ENCODE measurements at regions not wholly inside any gene's neighbourhood (a gene's known extent, or its start where the extent isn't known, plus 50 kb on each side); places are given as distances from the start of the nearest gene placed in this dataset.

GRCh38 chr19:30870876-30871275 is 478.4 kb downstream of the TSHZ3 start:
- no peaks in the 10 kb centered on the region for H3K79me2 ChIP-seq (ENCODE audit: control insufficient read depth, insufficient read depth, low read length)
- no peaks in the 10 kb centered on the region for H3K27me3 ChIP-seq (ENCODE audit: control insufficient read depth, insufficient read depth, low read length)
- no peak for DNase-seq (ENCODE audit: low read depth in 2 of 2)
- no peak overlapping the region for H3K9ac ChIP-seq (ENCODE audit: insufficient read depth, low read length)
- H3K4me3 ChIP-seq (replicated peaks in 1 of 4; ENCODE audit: control extremely low read depth in 1 of 4, insufficient read depth in 1 of 4, low read depth in 3 of 4, low read length in 4 of 4) = no peak overlapping the region
- H2AFZ ChIP-seq (ENCODE audit: low read length) = no peak overlapping the region
- H3K27ac ChIP-seq (ENCODE audit: insufficient read depth, low read length) = no peak overlapping the region
- no peaks in the 10 kb centered on the region for H3K9me3 ChIP-seq (ENCODE audit: control insufficient read depth, insufficient read depth, low read depth, low read length)
- H4K20me1 ChIP-seq (ENCODE audit: control insufficient read depth, extremely low read depth, insufficient read depth, low read length) = no peaks in the 10 kb centered on the region
- H3K36me3 ChIP-seq (ENCODE audit: control insufficient read depth, insufficient read depth, low read length) = no peaks in the 10 kb centered on the region
- TF ChIP-seq EZH2 (IDR thresholded peaks at IDR 0.05; ENCODE audit: low read length, missing control alignments) (no peak), CTCF (conservative IDR thresholded peaks at IDR 0.05 in 1 of 2, IDR thresholded peaks at IDR 0.05 in 1 of 2; ENCODE audit: low read depth in 1 of 2, low read length in 2 of 2) (no peak)
- H3K4me2 ChIP-seq (ENCODE audit: extremely low read depth, insufficient read depth, low read length) = no peak overlapping the region
- no peaks in the 10 kb centered on the region for H3K4me1 ChIP-seq (ENCODE audit: control insufficient read depth, extremely low read depth, insufficient read depth, low read length)

- Histone ChIP-seq H3K9ac (ENCODE audit: insufficient read depth, low read length) (no peak overlapping the region), H3K4me3 (replicated peaks in 1 of 4; ENCODE audit: control extremely low read depth in 1 of 4, insufficient read depth in 1 of 4, low read depth in 3 of 4, low read length in 4 of 4) (no peak overlapping the region), H3K9me3 (ENCODE audit: control insufficient read depth, insufficient read depth, low read depth, low read length) (no peaks in the 10 kb centered on the region), H3K4me2 (ENCODE audit: extremely low read depth, insufficient read depth, low read length) (no peak overlapping the region), H3K27ac (ENCODE audit: insufficient read depth, low read length) (no peak overlapping the region), H3K4me1 (ENCODE audit: control insufficient read depth, extremely low read depth, insufficient read depth, low read length) (no peaks in the 10 kb centered on the region), H4K20me1 (ENCODE audit: control insufficient read depth, extremely low read depth, insufficient read depth, low read length) (no peaks in the 10 kb centered on the region), H3K27me3 (ENCODE audit: control insufficient read depth, insufficient read depth, low read length) (no peaks in the 10 kb centered on the region), H3K79me2 (ENCODE audit: control insufficient read depth, insufficient read depth, low read length) (no peaks in the 10 kb centered on the region), H2AFZ (ENCODE audit: low read length) (no peak overlapping the region), H3K36me3 (ENCODE audit: control insufficient read depth, insufficient read depth, low read length) (no peaks in the 10 kb centered on the region)
- no peak for DNase-seq (ENCODE audit: low read depth in 2 of 2)
- TF ChIP-seq EZH2 (IDR thresholded peaks at IDR 0.05; ENCODE audit: low read length, missing control alignments) = no peak
- no peak for TF ChIP-seq CTCF (conservative IDR thresholded peaks at IDR 0.05 in 1 of 2, IDR thresholded peaks at IDR 0.05 in 1 of 2; ENCODE audit: low read depth in 1 of 2, low read length in 2 of 2)
Measured at GRCh38 chr19:30865511-30865910, 483.7 kb downstream of the TSHZ3 start.

GRCh38 chr19:30864391-30865215 is 484.6 kb downstream of the TSHZ3 start:
- no peak overlapping the region for H2AFZ ChIP-seq (ENCODE audit: low read length)
- H3K4me2 ChIP-seq (ENCODE audit: extremely low read depth, insufficient read depth, low read length) = no peak overlapping the region
- H3K4me3 ChIP-seq (replicated peaks in 1 of 4; ENCODE audit: control extremely low read depth in 1 of 4, insufficient read depth in 1 of 4, low read depth in 3 of 4, low read length in 4 of 4) = no peak overlapping the region
- H4K20me1 ChIP-seq (ENCODE audit: control insufficient read depth, extremely low read depth, insufficient read depth, low read length) = no peaks in the 10 kb centered on the region
- DNase-seq (ENCODE audit: low read depth in 2 of 2) = no peak
- H3K79me2 ChIP-seq (ENCODE audit: control insufficient read depth, insufficient read depth, low read length) = no peaks in the 10 kb centered on the region
- no peaks in the 10 kb centered on the region for H3K27me3 ChIP-seq (ENCODE audit: control insufficient read depth, insufficient read depth, low read length)
- H3K4me1 ChIP-seq (ENCODE audit: control insufficient read depth, extremely low read depth, insufficient read depth, low read length) = no peaks in the 10 kb centered on the region
- TF ChIP-seq CTCF (conservative IDR thresholded peaks at IDR 0.05 in 1 of 2, IDR thresholded peaks at IDR 0.05 in 1 of 2; ENCODE audit: low read depth in 1 of 2, low read length in 2 of 2) (no peak), EZH2 (IDR thresholded peaks at IDR 0.05; ENCODE audit: low read length, missing control alignments) (no peak)
- H3K36me3 ChIP-seq (ENCODE audit: control insufficient read depth, insufficient read depth, low read length) = no peaks in the 10 kb centered on the region
- no peak overlapping the region for H3K27ac ChIP-seq (ENCODE audit: insufficient read depth, low read length)
- no peak overlapping the region for H3K9ac ChIP-seq (ENCODE audit: insufficient read depth, low read length)
- no peaks in the 10 kb centered on the region for H3K9me3 ChIP-seq (ENCODE audit: control insufficient read depth, insufficient read depth, low read depth, low read length)

Data from fibroblast of lung (primary cell).